ENCODE measurements at regions not wholly inside any gene's neighbourhood (a gene's known extent, or its start where the extent isn't known, plus 50 kb on each side); places are given as distances from the start of the nearest gene placed in this dataset.

GRCh38 chr13:76000131-76000530, 364.0 kb downstream of the LMO7 start:
- no peak overlapping the region for H2BK120ac ChIP-seq (replicated peaks; ENCODE audit: low read depth, low read length)
- H2BK12ac ChIP-seq (ENCODE audit: low read depth, low read length) = no peak overlapping the region
- no peak overlapping the region for H2AFZ ChIP-seq (ENCODE audit: low read length)
- WGBS, 2 experiments (ENCODE audit: extremely low coverage in 1 of 2, insufficient coverage in 1 of 2, insufficient read length in 1 of 2, insufficient replicate concordance in 2 of 2, low coverage in 1 of 2, low lambda C conversion rate in 2 of 2, missing lambda C conversion rate in 1 of 2) = 86% methylated on average over 1 of the region's 1 CpG; no CpG with 5 or more reads in 1 of the 2 experiments
- H3K56ac ChIP-seq (replicated peaks; ENCODE audit: insufficient read length, low read depth, low read length) = no peak overlapping the region
- no peak overlapping the region for H2BK20ac ChIP-seq (ENCODE audit: low read length)
- H4K8ac ChIP-seq (ENCODE audit: extremely low read depth, insufficient read depth, low read length) = no peak overlapping the region
- no peak overlapping the region for H3K4ac ChIP-seq (replicated peaks; ENCODE audit: insufficient read length, low read depth, low read length)
- DNase-seq (ENCODE audit: low read depth in 1 of 2, low spot score in 2 of 2) = no peak
- no peaks in the 10 kb centered on the region for H3K27me3 ChIP-seq (replicated peaks in 1 of 4; ENCODE audit: control insufficient read depth in 3 of 4, extremely low read depth in 1 of 4, insufficient read depth in 3 of 4, low read length in 3 of 4)
- no peak overlapping the region for H3K4me2 ChIP-seq (ENCODE audit: insufficient read depth in 1 of 2, low read depth in 2 of 2, low read length in 2 of 2)
- H3K9me3 ChIP-seq (ENCODE audit: insufficient read depth in 2 of 2, low read depth in 1 of 2, low read length in 1 of 2) = no peaks in the 10 kb centered on the region
- ChIA-PET POLR2A (ENCODE audit: partially characterized antibody) (no interaction called here), CTCF (ENCODE audit: partially characterized antibody) (no interaction called here)
- H3K4me3 ChIP-seq (ENCODE audit: extremely low read depth in 1 of 4, insufficient read depth in 2 of 4, low read depth in 3 of 4, low read length in 4 of 4) = no peak overlapping the region
- no peak overlapping the region for H3K23ac ChIP-seq (ENCODE audit: insufficient read length)
- H3K14ac ChIP-seq (ENCODE audit: insufficient read length) = no peak overlapping the region
- no peak overlapping the region for H2BK15ac ChIP-seq (ENCODE audit: low read length)
- H4K5ac ChIP-seq (ENCODE audit: insufficient read length, low read depth, low read length) = no peak overlapping the region
- H3K79me1 ChIP-seq (ENCODE audit: low read depth, low read length) = no peaks in the 10 kb centered on the region
- no peak overlapping the region for H3K27ac ChIP-seq (ENCODE audit: low read depth, low read length)
- H4K91ac ChIP-seq (replicated peaks; ENCODE audit: insufficient read length, low read length) = no peak overlapping the region
- H2AK5ac ChIP-seq (ENCODE audit: low read depth, low read length) = no peak overlapping the region
- no peak overlapping the region for H2BK5ac ChIP-seq (ENCODE audit: low read depth, low read length)
- H3K79me2 ChIP-seq (ENCODE audit: control insufficient read depth in 1 of 2, insufficient read depth in 2 of 2, low read length in 2 of 2) = no peaks in the 10 kb centered on the region
- H3K36me3 ChIP-seq (ENCODE audit: control insufficient read depth in 2 of 4, insufficient read depth in 4 of 4, low read length in 3 of 4) = no peaks in the 10 kb centered on the region
- H3K4me1 ChIP-seq (replicated peaks in 1 of 4; ENCODE audit: control insufficient read depth in 3 of 4, insufficient read depth in 4 of 4, low read length in 3 of 4) = no peaks in the 10 kb centered on the region
- H3K23me2 ChIP-seq (ENCODE audit: low read depth, low read length) = no peaks in the 10 kb centered on the region
- H4K20me1 ChIP-seq (replicated peaks in 1 of 2; ENCODE audit: control insufficient read depth in 1 of 2, insufficient read depth in 2 of 2, low read length in 2 of 2) = no peaks in the 10 kb centered on the region
- FAIRE-seq = no peak
- H3K9ac ChIP-seq (replicated peaks in 1 of 4; ENCODE audit: extremely low read depth in 1 of 4, low read depth in 3 of 4, low read length in 3 of 4) = no peak overlapping the region
- H3K18ac ChIP-seq (ENCODE audit: extremely low read depth, low read length) = no peak overlapping the region
- TF ChIP-seq KDM5A (IDR thresholded peaks at IDR 0.05; ENCODE audit: low read length) = no peak
- TF ChIP-seq CREB1 (IDR thresholded peaks at IDR 0.05) = no peak
- TF ChIP-seq HDAC6 (IDR thresholded peaks at IDR 0.05; ENCODE audit: low read depth, low read length) = no peak
- TF ChIP-seq SAP30 (IDR thresholded peaks at IDR 0.05; ENCODE audit: insufficient read depth, insufficient replicate concordance, low read length) = no peak
- TF ChIP-seq CHD2 (IDR thresholded peaks at IDR 0.05; ENCODE audit: low read length) = no peak
- no peak for TF ChIP-seq NRF1 (IDR thresholded peaks at IDR 0.05; ENCODE audit: low read depth, low read length)
- TF ChIP-seq, protein P1, sequence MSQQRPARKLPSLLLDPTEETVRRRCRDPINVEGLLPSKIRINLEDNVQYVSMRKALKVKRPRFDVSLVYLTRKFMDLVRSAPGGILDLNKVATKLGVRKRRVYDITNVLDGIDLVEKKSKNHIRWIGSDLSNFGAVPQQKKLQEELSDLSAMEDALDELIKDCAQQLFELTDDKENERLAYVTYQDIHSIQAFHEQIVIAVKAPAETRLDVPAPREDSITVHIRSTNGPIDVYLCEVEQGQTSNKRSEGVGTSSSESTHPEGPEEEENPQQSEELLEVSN (IDR thresholded peaks at IDR 0.05) = no peak
- TF ChIP-seq GABPA (IDR thresholded peaks at IDR 0.05; ENCODE audit: borderline replicate concordance, insufficient read depth, low read length) = no peak
- TF ChIP-seq KDM4A (IDR thresholded peaks at IDR 0.05; ENCODE audit: low read depth, low read length, severe bottlenecking) = no peak
- TF ChIP-seq RBBP5 (IDR thresholded peaks at IDR 0.05; ENCODE audit: borderline replicate concordance, low read depth, low read length) = no peak
- TF ChIP-seq GTF2F1 (IDR thresholded peaks at IDR 0.05; ENCODE audit: borderline replicate concordance, low read depth, low read length) = no peak
- no peak for TF ChIP-seq EZH2 (IDR thresholded peaks at IDR 0.05; ENCODE audit: low read depth, low read length, severe bottlenecking)
- TF ChIP-seq, protein P2, sequence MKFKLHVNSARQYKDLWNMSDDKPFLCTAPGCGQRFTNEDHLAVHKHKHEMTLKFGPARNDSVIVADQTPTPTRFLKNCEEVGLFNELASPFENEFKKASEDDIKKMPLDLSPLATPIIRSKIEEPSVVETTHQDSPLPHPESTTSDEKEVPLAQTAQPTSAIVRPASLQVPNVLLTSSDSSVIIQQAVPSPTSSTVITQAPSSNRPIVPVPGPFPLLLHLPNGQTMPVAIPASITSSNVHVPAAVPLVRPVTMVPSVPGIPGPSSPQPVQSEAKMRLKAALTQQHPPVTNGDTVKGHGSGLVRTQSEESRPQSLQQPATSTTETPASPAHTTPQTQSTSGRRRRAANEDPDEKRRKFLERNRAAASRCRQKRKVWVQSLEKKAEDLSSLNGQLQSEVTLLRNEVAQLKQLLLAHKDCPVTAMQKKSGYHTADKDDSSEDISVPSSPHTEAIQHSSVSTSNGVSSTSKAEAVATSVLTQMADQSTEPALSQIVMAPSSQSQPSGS (IDR thresholded peaks at IDR 0.05; ENCODE audit: low read length) = no peak

All from H1 (cell line).